DLD1 (cell line): ENCODE measurements at regions not wholly inside any gene's neighbourhood (a gene's known extent, or its start where the extent isn't known, plus 50 kb on each side); places are given as distances from the start of the nearest gene placed in this dataset.
"Not testable (repeated sequence)": the region's sequence is repeated elsewhere in the genome, so short reads cannot be mapped to it uniquely, and the experiment has no call there.

ENCODE experiments used
- in situ Hi-C: cut with HindIII; loops from 2 replicates; pipeline ENCODE4 v1.10.0; 2017; ENCODE audit warnings: low sequenced_read_pairs

DNA sequence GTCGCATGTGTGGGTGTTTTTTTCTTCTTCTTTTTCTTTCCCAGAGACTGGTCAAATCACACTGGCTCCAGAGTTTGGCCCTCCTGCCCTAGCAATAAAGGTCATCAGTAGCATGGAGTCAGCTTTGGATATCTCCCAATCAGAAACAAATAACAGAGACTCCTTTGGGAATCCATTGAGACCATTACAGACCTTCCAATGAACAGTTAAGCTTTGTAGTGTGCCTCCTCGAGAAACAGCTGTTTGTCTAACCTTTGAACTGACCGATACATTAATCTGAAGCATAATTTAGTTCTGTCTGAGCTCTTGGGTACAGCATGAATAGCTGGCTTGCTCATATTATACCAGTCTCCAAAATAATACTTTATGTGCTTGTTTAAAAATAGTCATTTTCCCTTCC is 1103.2 kb downstream of the GATA3 start:
- in situ Hi-C loops, result loop anchor here (10.0 kb wide), 1 partner anchor 57 kb away; no protein-coding TSS in a partner anchor

- in situ Hi-C loops, result loop anchor here (10.0 kb wide), 1 partner anchor 56 kb away; no protein-coding TSS in a partner anchor
Measured at GRCh38 chr10:9158675-9159074, 1104.2 kb downstream of the GATA3 start.

- in situ Hi-C loops, result no loop called here
Measured at GRCh38 chr10:9160275-9160674, 1105.8 kb downstream of the GATA3 start.

GRCh38 chr10:9163699-9164098 is 1109.2 kb downstream of the GATA3 start:
- in situ Hi-C loops, result no loop called here

DNA sequence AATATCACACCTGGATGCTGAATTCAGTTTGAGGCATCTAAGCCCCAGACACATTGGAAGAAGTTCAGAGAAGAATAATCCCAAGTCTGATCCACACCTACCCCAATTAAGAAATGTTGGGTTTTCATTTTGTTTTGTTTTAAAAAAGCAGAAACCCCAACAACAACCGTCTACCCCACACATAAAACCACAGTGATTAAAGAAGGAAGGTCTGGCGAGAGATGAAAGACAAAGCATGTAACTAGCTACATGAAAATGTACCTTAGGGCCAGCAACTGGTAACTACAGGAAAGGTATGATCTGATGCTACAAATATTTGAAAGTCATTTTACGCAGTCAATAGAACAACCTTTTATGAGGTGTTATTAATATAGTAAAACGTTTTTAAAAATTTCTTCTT is 1112.3 kb downstream of the GATA3 start:
- in situ Hi-C loops, result no loop called here

GRCh38 chr10:9172276-9172675 is 1117.8 kb downstream of the GATA3 start:
- in situ Hi-C loops, result no loop called here

DNA sequence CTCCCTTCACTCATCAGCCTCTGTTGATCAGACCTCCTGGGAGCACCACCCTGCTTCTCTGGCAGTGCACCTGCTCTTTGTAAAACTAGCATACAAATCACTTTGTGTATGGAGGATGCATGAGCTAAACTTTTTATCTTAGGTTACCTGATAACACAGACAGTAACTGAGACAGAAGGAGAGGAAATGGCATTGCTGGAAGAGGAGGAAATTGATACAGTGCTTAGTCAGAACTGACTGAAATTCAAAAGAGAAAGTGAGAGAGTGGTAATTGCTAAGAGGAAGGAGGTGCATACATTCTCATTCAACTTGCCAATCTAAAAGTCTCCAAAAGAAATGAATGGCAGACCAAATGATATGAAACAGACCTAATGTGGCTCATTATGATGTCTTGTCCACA is 1120.7 kb downstream of the GATA3 start:
- in situ Hi-C loops, result no loop called here

DNA sequence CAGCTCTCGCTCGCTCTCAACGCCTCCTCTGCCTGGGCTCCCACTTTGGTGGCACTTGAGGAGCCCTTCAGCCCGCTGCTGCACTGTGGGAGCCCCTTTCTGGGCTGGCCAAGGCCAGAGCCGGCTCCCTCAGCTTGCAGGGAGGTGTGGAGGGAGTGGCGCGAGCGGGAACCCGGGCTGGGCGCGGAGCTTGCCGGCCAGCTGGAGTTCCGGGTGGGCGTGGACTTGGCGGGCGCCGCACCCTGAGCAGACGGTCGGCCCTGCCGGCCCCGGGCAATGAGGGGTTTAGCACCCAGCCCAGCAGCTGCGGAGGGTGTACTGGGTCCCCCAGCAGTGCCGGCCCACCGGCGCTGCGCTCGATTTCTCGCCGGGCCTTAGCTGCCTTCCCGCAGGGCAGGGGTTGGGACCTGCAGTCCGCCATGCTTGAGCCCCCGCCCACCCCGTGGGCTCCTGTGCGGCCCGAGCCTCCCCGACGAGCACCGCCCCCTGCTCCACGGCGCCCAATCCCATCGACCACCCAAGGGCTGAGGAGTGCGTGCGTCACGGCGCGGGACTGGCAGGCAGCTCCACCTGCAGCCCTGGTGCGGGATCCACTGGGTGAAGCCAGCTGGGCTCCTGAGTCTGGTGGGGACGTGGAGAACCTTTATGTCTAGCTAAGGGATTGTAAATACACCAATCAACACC is 1128.9 kb downstream of the GATA3 start:
- in situ Hi-C loops, result not testable (repeated sequence)

GRCh38 chr10:9188022-9188810 is 1133.7 kb downstream of the GATA3 start:
- in situ Hi-C loops, result no loop called here

GRCh38 chr10:9189448-9189847 is 1135.0 kb downstream of the GATA3 start:
- in situ Hi-C loops, result no loop called here

DNA sequence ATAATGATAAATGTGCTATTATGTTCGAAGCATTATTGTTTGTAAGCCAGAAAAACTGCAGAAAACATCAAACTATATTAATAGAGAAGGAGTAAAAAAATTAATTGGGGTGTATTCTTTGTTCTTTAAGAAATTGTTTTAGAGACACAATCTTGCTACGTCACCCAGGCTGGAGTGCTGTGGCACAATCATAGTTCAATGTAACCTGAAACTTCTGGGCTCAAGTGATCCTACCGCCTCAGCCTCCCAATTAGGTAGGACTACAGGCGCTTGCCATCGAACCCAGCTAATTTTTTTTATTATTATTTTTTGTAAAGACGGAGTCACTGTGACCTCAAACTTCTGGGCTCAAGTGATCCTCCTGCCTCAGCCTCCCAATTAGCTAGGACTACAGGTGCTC is 1138.6 kb downstream of the GATA3 start:
- in situ Hi-C loops, result no loop called here

- in situ Hi-C loops, result no loop called here
Measured at GRCh38 chr10:9195385-9195784, 1140.9 kb downstream of the GATA3 start.

DNA sequence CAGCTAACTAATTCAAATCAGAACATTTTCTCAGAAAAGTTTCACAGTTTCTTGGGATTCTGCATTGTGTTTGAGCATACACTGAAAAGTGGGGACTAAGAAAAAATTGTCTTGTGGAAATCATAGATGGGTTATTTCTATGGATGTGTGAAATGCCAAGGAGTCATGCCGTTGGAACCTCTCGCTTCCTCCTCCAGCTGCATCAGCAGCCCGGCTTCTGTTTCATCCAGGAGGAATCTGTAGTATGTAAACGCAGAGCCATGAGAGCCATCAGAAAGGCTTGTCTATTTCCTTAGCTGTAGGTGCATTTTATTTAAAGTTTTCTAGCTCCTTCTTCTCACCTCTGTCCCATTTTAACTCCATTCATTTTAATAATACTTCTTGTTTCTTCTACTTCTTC is 1144.1 kb downstream of the GATA3 start:
- in situ Hi-C loops, result no loop called here

GRCh38 chr10:9205558-9205957 is 1151.1 kb downstream of the GATA3 start:
- in situ Hi-C loops, result loop anchor here (25.0 kb wide), 1 partner anchor 1318 kb away; no protein-coding TSS in a partner anchor

DNA sequence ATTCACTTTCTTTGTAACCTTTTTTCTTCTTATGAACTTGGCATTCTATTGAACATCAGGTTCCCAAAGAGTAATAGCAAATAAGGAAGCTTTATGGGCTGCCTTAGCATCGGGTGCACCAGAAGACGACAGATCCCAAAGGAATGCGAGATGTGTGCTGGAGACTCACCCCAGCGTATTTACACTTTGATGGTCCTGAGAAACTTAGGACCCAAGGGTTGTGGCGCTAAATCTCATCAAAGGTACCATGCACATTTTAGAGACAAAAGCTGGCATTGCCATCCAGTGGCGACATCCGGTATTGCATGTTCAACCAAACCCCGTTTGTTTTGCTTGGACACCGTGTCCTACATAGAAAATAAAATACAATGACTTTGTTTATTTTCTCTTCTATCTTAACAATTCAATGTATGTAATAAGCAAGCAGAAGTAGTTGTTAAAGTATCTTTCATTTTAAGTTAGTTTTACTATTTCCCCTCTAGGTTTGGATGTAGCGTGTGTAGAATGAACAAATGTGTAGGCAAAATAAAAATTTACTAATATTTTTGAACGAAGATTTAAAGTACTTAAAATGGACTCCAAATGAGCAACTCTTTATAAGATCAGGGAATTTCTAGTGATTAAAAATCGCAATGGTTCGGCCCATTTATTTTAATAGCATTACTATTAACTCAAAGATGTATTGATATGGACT is 1154.8 kb downstream of the GATA3 start:
- in situ Hi-C loops, result loop anchor here (25.0 kb wide), 1 partner anchor 1322 kb away; no protein-coding TSS in a partner anchor

- in situ Hi-C loops, result loop anchor here (10.0 to 25.0 kb wide), 2 partner anchors 56 to 1324 kb away; no protein-coding TSS in a partner anchor
Measured at GRCh38 chr10:9211228-9211627, 1156.7 kb downstream of the GATA3 start.

DNA sequence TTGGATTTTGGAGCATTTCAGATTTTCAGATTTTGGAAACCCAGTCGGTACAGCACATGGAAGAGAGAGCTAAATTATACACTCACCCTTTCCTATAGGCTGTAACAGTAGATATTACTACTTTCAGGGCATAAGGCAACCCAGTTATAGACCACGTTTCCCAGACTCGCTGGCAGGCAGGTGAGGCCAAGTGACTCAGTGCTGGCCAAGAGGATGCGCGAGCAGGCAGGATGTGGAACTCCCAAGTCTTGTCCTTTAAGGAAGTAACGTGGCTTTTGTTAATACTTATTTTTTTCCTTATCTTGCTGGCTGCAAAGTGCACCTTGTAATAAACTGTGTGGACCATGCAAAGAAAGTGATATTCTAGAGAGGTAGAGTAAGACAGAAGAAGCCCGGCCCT is 1160.1 kb downstream of the GATA3 start:
- in situ Hi-C loops, result loop anchor here (10.0 to 25.0 kb wide), 2 partner anchors 60 to 1327 kb away; no protein-coding TSS in a partner anchor

DNA sequence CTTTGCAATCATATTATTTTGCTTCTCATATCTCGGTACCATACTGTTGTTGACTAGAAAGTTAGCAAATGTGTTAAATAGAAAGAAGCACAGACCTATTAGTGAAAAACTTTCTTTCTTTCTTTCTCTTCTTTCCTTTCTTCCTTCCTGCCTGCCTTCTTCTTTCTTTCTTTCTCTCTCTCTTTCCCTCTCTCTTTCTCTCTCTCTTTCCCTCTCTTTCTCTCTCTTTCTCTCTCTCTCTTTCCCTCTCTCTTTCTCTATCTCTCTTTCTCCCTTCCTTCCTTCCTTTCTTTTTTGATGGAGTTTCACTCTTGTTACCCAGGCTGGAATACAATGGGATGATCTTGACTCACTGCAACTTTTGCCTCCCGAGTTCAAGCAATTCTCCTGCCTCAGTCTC is 1160.6 kb downstream of the GATA3 start:
- in situ Hi-C loops, result loop anchor here (10.0 to 25.0 kb wide), 2 partner anchors 60 to 1328 kb away; no protein-coding TSS in a partner anchor

- in situ Hi-C loops, result loop anchor here (10.0 to 25.0 kb wide), 2 partner anchors 65 to 1333 kb away; no protein-coding TSS in a partner anchor
Measured at GRCh38 chr10:9219860-9220259, 1165.4 kb downstream of the GATA3 start.

GRCh38 chr10:9222917-9223316 is 1168.4 kb downstream of the GATA3 start:
- in situ Hi-C loops, result loop anchor here (25.0 kb wide), 1 partner anchor 1336 kb away; no protein-coding TSS in a partner anchor
